ENCODE measurements at regions not wholly inside any gene's neighbourhood (a gene's known extent, or its start where the extent isn't known, plus 50 kb on each side); places are given as distances from the start of the nearest gene placed in this dataset.

GRCh38 chr20:20783450-20783849, 71.0 kb upstream of the RALGAPA2 start:
- TF ChIP-seq CTCF (IDR thresholded peaks at IDR 0.05; ENCODE audit: insufficient read depth, low read depth, low read length) (no peak), EZH2 (IDR thresholded peaks at IDR 0.05; ENCODE audit: insufficient read depth, low read length) (no peak)
